HG03457 (cell line): ENCODE measurements at regions not wholly inside any gene's neighbourhood (a gene's known extent, or its start where the extent isn't known, plus 50 kb on each side); places are given as distances from the start of the nearest gene placed in this dataset.

Experiments used
- ATAC-seq: cut with Tn5 transposase; IDR thresholded peaks from one replicate; pipeline ENCODE4 v1.9.1; 2021; ENCODE audit warnings: moderate number of reproducible peaks; ENCODE audit not compliant: unreplicated experiment

DNA sequence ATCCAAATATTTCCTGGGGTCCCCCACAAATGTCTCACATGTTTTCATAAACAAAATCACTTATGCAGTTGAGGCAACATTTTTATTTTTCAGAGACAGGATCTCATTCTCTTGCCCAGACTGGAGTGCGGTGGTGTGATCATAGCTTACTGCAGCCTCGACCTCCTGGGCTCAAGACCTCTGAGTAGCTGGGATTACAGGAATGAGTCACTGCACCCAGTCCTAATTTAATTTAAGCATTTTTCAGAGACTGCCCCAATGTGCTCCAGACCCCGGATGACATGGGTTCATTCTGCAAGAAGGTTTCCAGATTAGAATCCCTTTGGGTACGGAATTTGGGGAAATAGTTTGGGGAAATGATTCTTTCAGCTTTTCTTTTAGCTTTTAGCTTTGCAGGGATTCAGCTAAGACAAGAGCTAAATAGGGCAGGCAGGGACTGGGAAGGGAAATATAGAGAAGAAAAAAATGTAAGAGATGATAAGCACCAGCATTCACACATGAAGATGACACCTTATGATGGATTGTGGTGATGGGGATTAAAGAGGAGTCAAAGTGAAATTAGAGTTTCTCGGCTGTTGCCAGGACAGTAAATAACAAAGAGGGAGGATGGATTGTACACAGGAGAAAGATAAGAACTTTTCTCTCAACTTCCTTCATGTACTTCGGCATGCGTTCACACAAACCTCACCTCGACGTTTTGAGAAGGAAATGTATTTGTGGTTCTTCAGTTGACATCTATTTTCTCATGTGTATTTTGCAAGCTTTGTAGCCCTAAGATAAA is 169.4 kb upstream of the TAB2 start:
- ATAC-seq, result no peak

DNA sequence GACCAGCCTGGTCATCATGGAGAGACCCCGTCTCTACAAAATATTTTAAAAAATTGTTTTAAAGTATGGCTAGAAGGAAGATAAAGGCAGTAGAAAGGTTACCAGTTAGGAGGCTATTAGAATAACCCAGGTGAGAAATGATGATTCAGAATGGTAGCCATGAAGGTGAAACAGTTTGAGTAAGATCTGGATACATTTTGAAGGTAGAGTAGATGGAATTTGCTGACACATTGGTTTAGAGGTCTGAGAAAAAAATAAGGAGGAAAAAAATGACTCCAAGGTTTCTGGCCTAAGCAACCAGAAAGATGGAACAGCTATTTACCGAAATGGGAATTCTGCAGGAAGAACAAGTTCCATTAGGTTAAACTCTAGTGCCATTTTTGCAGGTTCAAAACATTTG is 167.9 kb upstream of the TAB2 start:
- ATAC-seq, result no peak

DNA sequence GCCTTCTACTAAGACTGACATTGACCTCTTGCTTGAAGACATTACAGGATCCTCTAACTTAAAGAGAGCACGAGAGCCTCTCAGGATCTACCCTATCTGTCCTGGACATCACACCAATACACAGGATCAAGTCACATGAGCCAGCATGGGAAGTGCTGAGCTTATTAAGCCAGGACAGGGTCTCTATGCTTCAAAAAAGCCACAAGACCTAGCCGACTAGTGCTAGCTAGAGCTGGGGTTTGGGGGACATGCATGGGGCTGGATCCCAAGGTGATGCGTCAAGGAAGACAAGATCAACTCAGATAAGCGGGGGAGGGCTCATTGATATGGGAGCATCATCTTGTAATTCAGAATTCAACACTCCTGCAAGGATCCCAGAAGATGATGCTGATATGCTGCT is 167.2 kb upstream of the TAB2 start:
- no peak for ATAC-seq

DNA sequence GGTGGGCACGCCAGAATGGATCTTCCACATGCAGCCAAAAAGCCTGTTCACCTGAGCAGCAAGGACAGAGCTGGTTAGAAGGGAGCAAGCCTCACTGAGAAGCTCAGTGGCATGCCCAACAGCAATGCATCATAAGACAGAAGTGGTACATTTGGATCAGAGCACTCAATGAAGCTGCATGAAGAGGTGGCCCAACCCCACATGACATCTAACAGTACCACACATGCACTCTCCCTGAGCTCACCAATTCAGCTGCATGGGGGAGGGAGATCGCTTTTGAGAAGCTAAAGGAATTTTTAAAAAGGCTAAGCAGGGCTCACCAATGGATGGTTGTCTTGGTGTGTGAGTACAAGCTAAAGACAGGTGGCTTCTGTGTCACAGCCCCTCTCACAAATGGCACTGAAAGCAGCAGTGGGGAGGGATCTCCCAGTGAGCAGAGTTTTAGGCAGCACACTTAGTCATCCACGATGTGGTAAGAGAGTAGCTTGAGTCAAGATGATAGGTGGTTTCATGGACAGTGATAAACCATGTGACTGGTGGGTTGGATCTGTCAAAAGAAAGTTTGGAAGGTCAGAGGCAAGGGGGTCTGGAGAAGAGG is 166.6 kb upstream of the TAB2 start:
- ATAC-seq, result no peak

DNA sequence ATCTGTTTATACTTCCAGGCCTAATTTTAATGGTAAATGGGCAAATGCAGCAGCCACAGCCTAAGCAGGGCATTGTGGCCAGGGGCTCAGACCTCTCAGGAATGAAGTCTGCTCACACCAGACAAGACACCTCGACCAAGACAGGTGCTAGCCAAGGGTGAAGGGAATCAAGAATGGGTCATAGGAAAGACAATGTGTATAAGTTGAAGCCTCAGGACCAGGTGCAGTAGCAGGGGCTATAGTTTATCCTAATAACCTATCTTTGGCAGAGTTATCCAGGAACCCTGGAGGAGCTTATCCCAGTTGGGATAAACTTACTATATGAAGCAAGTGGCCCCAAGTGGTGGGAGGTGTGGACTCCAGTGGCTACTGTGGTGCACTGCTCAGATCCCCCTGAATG is 165.0 kb upstream of the TAB2 start:
- ATAC-seq, result no peak

DNA sequence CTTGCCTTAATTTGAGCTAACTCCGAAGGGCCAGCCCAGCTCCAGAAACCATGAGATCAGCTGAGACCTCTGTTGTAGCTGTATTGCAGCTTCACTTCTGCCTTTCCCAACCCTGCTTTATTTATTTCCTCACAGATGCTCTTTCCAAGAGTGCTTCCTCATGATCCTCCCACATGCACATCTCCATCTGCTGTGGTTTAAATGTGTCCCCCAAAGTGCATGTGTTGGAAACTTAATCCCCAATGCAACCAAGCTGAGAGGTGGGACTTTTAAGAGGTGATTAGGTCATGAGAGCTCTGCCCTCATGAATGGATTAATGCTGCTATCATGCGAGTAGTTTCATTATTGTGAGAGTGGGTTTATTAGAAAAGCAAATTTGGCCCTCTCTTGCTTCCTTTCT is 164.4 kb upstream of the TAB2 start:
- no peak for ATAC-seq

DNA sequence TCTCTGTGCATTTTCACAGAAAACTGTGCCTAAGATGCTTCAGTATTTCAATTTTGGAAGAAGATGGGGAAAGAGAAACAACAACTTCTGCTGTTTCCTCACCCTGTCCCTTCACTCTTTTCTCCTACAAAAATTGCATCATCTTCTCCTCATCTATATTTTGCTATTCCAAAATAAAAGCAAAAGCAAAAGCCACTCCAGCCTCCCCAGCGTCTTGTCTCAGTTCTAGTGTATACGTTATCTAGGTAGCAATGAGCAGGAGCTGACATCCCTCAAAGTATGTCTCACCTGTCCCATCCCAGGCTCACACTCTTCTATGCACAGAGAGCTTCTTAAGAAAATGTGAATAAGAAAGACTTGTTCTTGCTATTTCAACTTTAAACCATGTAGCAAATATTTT is 163.8 kb upstream of the TAB2 start:
- ATAC-seq, result no peak

DNA sequence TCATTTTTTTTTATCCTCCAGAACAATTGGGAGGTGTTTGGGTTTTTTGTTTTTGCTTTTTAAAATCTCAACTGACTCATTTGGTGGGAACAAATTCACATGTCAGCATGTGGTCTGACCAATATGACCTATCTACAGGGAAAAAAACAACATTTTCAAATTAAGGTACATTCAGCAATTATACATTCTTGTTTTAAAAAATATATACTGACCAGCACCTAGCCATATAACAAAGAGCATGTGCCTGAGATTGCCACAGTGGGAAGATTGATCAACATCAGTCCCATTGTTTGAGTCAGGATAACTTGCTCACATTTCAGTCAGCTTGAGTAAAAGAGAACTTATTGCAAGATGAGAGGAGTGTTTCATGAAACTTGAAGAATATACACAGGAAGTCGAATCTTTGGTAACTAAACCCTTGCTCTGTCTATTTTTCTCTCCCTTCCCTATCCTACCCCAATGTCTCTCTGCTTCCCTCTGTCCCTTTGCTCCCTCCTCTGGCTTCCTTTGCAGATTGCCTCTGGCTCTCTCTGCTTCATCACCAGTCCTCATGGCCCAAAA is 163.2 kb upstream of the TAB2 start:
- no peak for ATAC-seq

DNA sequence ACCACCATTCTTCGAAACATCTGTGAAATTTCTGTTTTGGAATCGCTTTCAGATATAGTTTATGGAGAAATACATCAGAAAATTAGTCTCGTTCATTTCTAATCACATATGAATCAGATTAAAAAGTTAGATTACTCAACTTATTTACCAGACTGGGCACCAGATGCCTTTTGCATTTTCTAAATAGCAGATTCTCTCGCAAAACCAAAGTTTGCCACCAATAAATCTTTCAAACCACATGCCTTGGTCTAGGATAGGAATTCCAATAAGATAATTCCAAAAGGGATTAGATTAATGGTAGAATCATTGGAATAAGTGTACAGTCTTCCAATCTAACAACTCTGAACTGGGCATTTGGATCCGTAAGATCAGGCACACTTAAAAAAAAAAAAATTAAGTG is 160.4 kb upstream of the TAB2 start:
- no peak for ATAC-seq

DNA sequence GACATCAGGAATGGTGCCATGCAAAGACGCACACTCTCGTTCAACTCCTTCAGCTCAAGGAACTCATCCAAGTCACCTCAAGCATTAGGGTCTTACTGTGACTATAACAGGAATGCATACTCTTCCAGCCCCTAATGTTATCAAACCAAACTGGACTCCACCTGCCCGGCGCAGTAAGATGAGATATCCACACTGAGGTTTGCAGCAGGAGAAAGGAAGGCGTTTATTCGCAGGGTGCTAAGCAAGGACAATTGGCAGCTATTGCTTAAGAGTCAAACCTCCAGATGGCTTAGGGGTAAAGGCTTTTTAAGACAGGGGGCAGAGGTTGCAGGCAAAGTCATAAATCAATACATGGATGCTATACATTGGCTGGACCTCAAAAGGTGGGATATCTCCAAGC is 159.4 kb upstream of the TAB2 start:
- ATAC-seq, result no peak

DNA sequence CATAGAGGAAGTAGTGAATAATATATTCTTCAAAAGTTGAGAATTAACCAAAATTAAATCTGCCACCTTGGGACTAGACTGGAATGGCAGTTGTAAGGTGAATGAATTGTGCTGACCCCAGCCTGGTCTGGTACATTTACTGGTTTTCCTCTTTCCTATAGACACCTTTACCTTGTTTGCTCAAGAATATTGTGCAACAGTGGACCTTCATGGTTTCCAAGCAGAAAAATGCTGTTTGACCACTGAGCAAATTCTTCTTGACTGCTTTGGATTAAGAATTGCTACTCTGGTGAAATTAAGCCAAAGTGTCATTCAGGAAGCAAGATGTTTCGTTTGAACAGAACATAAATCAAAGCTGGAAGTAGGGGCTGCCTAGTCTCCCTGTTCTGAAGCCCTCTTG is 156.6 kb upstream of the TAB2 start:
- ATAC-seq, result no peak

DNA sequence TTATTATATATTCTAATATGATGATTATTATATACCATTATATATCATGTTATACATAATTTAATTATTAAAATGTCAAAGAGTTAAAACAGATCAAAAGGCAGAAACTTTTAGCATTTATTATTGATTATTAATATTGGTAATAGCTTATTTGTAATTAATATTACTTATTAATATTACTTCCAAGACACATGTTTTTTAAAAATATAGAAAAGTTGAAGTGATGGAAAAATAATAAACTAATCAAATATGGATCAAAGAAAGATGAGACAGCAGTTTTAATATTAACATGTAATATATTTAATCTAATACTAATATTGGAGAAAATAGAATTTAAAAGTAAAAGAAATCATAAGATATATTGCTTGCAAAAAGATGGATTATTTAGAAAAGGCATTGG is 154.6 kb upstream of the TAB2 start:
- no peak for ATAC-seq

DNA sequence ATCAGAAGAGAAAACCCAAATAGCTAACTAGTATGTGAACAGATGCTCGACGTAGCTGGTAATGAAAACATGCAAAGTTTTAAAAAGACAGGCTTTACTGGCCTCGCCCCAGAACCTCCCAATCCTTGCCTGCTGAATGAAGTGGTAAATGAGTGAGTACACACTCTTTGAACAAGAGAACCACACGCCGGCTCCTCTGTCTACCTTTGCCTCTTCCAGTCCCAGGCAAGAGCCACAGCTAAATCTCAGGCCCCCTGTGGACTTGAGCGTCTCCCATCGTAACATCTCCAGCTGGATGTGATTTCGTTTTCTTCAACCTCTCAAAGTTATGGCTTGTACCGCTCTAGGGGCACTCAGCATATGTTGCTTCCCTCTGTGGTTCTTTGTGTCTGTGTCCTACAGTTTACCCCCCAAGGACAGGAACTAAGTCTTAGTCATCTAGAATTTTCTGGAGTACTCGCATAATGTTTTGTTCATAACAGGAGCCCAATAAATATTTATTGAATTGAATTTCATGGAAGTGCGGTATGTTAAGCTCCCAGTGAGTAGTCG is 153.2 kb upstream of the TAB2 start:
- no peak for ATAC-seq

DNA sequence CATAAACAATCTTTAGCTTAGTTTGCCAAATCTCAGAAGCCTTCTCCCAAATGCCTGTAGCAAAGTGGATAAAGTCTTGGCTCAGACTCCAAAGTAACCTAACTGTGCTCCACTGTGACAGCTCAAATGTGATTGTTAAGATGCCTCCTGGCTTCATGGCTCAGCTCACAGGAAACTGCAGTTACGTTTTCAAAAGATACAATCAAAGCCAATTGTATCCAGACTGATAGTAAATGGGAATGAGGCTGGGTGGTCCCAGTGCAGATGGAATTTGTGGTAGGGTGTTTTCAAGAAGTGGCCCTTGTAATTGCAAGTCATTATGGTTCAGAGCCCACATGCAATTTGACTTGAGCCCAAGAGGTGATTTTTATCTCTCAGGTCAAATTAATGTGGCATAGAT is 151.2 kb upstream of the TAB2 start:
- no peak for ATAC-seq

DNA sequence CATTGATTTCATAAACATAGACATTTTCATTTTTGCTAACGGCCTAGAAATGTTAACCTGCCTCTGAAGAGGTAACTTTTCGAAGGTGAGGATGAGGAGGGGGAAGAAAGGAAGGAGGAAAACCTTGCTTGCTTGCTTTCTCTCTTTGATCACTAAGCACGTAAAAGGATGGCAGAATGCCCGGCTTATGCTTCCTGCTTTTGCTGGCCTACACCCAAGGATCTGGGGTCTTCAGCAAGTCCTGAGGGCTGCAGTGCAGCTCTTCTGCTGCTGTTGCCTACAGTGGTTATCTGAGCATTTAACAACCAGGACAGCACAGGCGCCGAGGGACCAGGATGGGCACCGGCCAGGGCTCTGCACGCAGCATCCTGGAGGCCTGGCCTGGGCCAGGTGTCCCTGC is 150.8 kb upstream of the TAB2 start:
- no peak for ATAC-seq

DNA sequence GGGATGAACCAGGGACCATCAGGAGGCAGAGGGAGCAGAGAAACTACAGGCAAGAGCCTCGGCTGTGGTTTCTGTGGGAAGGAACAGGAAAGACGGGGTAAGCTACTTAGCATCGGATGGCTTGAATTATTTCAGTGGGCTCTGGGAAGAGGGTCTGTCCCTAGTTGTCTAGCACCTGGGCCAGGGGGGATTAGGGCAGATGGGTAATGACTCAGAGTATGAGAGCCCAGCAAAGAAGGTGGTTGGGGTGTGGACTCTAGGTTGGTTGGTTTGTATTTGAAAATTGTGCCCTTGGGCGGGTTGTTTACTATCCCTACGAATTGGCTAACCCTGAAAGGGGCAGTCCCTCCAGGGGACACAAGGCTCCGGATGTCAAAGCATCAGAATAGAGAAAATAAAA is 148.5 kb upstream of the TAB2 start:
- ATAC-seq, result no peak

DNA sequence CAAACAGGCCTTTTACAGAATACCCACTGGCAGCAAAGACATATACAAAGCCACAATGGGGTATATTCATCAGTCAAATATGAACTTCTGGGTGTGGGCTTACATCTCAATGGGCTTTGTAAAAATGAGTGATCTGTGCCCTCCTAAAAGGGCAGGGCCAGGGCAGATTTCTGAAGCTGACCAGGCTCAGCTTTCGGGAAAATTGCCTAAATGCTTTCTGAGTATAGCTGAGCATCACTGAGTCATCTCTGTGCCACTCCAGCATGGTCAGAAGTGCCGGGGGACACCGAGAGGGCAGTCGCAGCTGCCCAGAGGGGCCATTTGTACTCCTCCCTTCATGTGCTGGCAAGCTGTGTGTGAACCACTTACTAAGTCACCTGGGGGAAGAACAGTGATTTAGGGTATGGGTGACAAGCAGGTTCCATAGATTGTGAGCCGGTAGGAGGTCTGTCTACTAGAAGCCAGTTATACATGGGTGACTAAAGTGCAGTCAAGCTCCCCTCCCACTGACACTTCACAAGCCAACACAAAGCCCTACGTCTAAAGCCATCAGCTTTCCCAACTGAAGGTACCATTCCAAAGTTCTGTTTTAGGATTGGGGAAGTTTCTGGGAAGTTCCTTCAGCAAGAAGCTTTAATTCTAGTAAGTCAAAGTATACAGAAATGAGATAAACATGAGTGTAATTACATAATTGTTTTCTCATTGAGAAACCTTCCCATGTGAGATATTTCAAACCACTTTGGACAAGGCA is 147.6 kb upstream of the TAB2 start:
- ATAC-seq, result no peak

DNA sequence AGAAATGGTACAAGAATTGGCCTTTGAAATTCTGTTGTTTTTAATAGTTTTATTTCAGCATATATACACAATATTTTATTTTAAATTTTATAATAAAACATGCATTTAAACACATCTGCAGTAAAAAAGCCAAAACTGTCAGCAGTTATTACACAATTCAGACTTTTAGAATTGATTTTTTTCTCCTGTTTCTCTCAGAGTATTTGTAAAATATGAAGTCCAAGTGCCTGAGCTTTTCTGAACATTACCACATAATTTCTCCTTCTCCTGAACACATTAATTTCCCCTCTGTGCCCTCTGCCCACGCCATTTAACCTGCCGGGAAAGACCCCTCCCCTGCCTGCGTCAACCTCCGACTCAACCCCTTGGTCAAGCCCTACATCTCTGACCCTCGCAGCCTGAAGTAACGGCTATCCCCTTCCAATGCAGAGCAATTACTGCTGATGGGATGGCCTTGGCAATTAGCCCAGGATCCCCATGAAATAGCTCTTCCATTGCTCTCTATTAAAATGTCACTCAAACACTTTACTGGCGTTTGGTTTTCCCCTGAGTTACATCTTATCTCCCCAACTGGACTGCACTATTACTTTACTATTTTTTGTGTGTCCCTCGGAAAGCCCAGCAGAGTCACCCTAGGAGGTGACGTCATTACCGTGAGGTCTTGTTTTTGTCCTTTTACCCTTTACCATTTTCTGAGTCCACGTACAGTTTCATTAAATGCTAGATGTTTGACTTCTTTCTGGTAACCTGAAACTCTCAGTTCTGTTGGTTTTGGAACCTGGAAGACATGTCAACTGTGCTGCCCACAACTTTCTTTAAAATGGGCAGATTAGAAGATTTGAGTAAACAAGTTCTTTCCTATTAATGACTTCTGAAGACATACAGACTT is 146.7 kb upstream of the TAB2 start:
- ATAC-seq, result no peak

DNA sequence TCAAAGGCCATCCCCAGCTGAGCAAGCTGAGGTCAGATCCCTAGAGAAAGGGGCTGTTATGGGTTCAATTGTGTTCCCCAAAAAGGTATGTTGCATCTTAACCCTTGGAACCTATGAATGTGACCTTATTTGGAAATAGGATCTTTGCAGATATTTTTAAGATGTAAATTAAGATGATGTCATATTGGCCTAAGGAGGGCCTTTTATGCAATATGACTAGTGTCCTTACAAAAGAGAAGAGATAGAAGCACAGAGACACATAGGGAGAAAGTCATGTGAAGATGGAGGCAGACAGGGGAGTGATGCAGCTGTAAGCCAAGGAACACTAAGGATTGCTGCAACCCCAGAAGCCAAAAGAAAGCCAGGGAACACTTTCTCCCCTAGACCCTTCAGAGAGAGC is 144.3 kb upstream of the TAB2 start:
- ATAC-seq, result no peak

DNA sequence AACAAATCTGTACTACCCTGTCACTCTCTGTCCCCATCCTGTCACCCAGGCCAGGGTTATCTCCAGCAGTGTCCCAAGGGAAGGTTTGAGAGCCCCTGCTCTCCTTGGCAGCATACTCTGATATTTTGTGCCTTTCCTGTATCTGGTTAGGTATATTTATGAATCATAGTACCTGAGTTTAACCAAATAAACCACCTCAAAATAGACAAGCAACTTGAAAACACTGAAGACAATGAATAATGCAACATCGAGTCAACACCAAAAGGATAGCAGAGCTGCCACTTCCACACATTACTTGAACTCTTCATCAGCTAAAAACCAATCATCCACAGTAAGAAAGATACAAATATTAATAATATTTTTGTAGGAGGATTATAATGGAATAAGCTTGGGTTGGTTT is 142.6 kb upstream of the TAB2 start:
- no peak for ATAC-seq
